T47D (cell line): ENCODE measurements at regions not wholly inside any gene's neighbourhood (a gene's known extent, or its start where the extent isn't known, plus 50 kb on each side); places are given as distances from the start of the nearest gene placed in this dataset.

Source experiments
- DNase-seq, 2 experiments: peaks; one replicate each; pipeline versions ENCODE4 v3.0.0 to v3.0.0-alpha.2; 2011 to 2012; ENCODE audit warnings: low read depth in 1 of 2, low spot score in 1 of 2
- JUND ChIP-seq: IDR thresholded peaks from 2 replicates; pipeline ENCODE4 v1.6.1; 2012; ENCODE audit warnings: low read depth
- in situ Hi-C: cut with HindIII; loops from 2 replicates; pipeline ENCODE4 v1.10.0; 2016; ENCODE audit warnings: low sequenced_read_pairs, low pct_unique_long_range_greater_than_20kb

DNA sequence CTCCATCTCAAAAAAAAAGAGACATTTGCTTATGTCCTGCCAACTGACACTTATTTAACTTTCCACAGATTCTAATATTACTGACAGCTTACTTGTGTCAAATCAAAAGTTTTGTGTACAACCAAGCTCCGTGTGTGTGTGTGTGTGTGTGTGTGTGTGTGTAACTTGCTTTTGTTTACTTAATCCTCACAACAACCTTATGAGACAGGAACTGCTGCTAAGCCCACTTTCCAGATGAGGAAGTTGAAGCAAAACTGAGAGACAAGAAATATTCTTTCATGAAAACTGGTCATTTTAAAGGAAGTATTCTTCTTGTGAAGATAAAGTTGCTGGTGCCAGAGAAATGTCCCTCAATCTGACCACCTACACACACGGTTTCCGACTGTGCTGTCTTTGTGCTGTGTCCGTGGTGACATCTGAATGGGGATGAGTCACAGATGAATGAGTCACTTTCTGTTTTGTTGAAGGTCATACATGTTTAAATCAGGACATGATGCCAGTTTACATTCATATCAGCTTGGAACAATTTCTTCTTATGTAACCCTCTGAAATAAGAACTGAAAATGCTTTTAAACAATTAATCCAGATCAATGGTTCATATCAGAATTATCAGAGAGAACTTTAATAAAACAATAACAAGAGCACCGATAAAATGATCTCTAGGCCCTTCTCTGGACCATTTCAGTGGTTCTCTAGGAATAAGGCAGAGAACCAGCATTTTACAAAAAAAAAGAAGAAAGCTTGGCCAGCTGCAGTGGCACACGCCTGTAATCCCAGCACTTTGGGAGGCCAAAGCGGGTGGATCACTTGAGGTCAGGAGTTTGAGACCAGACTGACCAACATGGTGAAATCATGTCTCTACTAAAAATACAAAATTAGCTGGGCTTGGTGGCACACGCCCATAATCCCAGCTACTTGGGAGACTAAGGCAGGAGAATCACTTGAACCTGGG lies 95.5 kb downstream of the THNSL2 start:
- DNase-seq: no peak

GRCh38 chr2:88263861-88264260 lies 93.7 kb downstream of the THNSL2 start:
- peak in 1 of 2 experiments; percentile 28 for DNase-seq
- no peak for TF ChIP-seq JUND
- in situ Hi-C loops: no loop called here

More for the DNA sequence above, 95.5 kb downstream of the THNSL2 start:
- TF ChIP-seq JUND: no peak
- in situ Hi-C loops: no loop called here

DNA sequence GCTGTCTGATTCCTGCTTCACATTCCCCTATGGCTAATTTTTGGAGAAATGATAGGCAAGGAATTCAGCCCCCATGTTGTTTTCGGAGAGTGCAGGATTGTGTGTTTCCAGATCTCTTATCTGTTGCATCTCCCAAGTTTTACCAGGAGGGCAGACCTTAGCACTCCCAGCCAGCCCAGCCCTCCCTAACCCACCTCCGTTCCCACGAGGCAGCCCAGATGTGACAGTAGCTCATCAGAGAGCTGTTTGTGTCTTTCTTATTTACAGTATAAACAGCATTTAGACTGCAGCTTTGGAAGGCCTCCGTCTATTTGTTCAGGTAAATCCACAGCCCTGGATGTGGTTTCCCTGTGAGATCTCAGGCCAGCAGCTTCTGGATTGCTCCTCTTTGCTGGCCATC lies 91.6 kb downstream of the THNSL2 start:
- TF ChIP-seq JUND: no peak
- DNase-seq: no peak
- in situ Hi-C loops: no loop called here

- in situ Hi-C loops: no loop called here
- no peak for TF ChIP-seq JUND
- DNase-seq: no peak
Measured at GRCh38 chr2:88258208-88258607, 88.1 kb downstream of the THNSL2 start.

- no peak for TF ChIP-seq JUND
- in situ Hi-C loops: no loop called here
- no peak for DNase-seq
Measured at GRCh38 chr2:88254437-88255091, 84.4 kb downstream of the THNSL2 start.

- no peak for TF ChIP-seq JUND
- DNase-seq: no peak
- in situ Hi-C loops: no loop called here
Measured at GRCh38 chr2:88253997-88254396, 83.9 kb downstream of the THNSL2 start.

- no peak for DNase-seq
- TF ChIP-seq JUND: no peak
- in situ Hi-C loops: no loop called here
Measured at GRCh38 chr2:88253375-88253774, 83.2 kb downstream of the THNSL2 start.

- no peak for TF ChIP-seq JUND
- in situ Hi-C loops: no loop called here
- no peak for DNase-seq
Measured at GRCh38 chr2:88252646-88253045, 82.5 kb downstream of the THNSL2 start.

DNA sequence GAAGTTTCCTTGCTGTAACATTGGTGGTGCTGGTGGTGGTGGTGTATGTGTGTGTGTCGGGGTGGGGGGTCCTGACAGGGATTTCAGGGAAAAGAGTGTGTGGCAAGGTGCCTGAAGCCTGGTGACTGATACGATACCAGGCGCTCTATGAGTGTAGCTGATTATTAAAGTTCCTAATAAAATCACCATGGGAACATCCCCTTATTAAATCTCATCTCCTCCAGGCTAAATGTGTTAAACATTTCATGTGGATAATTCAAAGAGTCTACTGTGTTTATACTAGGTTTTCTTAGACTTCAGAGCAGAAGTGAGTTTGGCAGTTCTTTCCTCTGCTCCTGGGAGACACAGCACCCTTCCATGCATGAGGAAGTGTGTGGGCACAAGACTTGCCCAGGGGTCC lies 82.0 kb downstream of the THNSL2 start:
- no peak for TF ChIP-seq JUND
- in situ Hi-C loops: no loop called here
- DNase-seq: no peak

DNA sequence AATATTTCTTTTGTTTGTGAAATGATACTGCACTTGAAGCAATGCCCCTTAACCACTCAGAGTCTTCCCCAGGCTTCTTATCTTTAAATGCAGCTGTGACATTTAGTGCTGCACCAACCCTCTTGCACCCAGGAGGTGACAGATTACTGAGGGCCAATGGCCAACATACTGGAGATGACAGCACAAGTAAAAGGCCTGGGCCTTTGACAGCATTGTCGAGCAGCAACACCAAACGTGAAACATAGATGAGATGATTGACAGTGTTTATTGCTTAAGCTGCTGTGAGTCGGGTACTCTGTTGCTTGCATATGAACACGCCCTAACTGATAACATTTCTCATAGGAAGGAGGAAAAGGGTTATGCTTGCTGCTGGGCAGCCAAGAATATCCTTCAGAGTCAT lies 80.3 kb downstream of the THNSL2 start:
- TF ChIP-seq JUND: no peak
- in situ Hi-C loops: no loop called here
- DNase-seq: no peak

GRCh38 chr2:88248280-88248828 lies 78.2 kb downstream of the THNSL2 start:
- TF ChIP-seq JUND: no peak
- DNase-seq: no peak
- in situ Hi-C loops: no loop called here

DNA sequence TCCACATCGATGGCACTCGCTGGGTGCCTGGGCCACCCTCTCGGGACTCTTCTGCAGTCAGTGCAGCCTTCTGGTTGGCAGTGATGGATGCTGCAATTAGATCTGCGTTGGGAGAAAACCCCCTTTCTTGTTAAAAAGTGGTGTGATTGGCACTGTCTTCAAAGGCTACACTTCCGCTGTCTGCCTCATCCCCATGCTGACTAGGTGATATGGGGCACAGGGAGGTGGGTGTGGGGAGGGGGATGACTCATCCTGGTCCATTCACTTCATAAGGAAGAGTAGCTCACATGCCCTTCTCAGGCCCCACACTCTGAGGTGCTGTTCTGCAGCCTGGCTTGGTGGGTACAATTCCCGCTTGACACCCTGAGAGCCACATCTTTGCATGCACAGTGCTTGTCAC lies 77.4 kb downstream of the THNSL2 start:
- in situ Hi-C loops: no loop called here
- TF ChIP-seq JUND: no peak
- DNase-seq: no peak

DNA sequence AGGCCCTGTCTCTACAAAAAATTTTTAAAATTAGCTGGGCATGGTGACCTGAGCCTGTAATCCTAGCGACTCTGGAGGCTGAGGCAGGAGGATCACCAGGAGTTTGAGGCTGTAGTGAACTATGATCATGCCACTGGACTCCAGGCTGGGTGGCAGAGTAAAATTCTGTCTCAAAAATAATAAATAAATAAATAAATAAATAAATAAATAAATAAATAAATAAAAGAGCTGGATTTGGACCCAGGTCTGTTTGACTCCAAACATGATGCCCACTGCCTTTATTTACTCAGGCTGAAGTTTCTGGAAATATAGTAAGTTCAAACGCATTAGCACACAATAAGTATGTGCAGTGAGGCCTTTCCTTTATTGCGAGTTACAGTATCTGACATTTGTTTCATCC lies 75.0 kb downstream of the THNSL2 start:
- TF ChIP-seq JUND: no peak
- in situ Hi-C loops: no loop called here
- no peak for DNase-seq
